ENCODE measurements at regions not wholly inside any gene's neighbourhood (a gene's known extent, or its start where the extent isn't known, plus 50 kb on each side); places are given as distances from the start of the nearest gene placed in this dataset.

DNA sequence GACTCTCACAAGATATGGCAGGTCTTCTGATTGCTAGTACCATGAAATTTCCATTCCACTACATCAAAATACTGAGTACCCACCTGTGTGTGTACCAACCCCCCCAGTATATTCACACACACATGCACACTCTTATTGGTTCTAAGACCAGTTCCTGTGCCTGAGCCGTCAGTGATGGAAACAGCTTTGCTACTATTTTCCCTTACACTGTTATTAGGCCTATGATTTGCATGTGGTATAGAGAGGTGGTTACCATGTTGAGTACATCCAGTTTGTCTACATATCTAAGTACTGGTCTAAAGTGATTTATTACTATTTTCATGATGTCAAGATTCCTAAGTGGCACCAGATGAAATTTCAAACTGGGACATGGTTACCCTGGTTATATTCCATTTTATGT, 459.9 kb downstream of the BCKDHB start:
- no peaks in the 10 kb centered on the region for H3K4me1 ChIP-seq
- no peaks in the 10 kb centered on the region for H3K27me3 ChIP-seq
- TF ChIP-seq, protein P1, sequence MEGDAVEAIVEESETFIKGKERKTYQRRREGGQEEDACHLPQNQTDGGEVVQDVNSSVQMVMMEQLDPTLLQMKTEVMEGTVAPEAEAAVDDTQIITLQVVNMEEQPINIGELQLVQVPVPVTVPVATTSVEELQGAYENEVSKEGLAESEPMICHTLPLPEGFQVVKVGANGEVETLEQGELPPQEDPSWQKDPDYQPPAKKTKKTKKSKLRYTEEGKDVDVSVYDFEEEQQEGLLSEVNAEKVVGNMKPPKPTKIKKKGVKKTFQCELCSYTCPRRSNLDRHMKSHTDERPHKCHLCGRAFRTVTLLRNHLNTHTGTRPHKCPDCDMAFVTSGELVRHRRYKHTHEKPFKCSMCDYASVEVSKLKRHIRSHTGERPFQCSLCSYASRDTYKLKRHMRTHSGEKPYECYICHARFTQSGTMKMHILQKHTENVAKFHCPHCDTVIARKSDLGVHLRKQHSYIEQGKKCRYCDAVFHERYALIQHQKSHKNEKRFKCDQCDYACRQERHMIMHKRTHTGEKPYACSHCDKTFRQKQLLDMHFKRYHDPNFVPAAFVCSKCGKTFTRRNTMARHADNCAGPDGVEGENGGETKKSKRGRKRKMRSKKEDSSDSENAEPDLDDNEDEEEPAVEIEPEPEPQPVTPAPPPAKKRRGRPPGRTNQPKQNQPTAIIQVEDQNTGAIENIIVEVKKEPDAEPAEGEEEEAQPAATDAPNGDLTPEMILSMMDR (IDR thresholded peaks at IDR 0.05) = no peak
- no peaks in the 10 kb centered on the region for H3K36me3 ChIP-seq
- intact Hi-C loops (cut with DNase I) = no loop called here
- DNase-seq (no peak), ATAC-seq (no peak)
- H3K9me3 ChIP-seq = no peaks in the 10 kb centered on the region
- no peak overlapping the region for H3K4me3 ChIP-seq
- no peak overlapping the region for H3K27ac ChIP-seq

GRCh38 chr6:80553071-80553740, 446.7 kb downstream of the BCKDHB start:
- H3K36me3 ChIP-seq = no peaks in the 10 kb centered on the region
- no peak overlapping the region for H3K27ac ChIP-seq
- no peak for DNase-seq
- ATAC-seq = no peak
- TF ChIP-seq, protein P1 (IDR thresholded peaks at IDR 0.05) = no peak
- intact Hi-C loops (cut with DNase I) = no loop called here
- H3K27me3 ChIP-seq = no peaks in the 10 kb centered on the region
- H3K4me3 ChIP-seq = no peak overlapping the region
- H3K4me1 ChIP-seq = no peaks in the 10 kb centered on the region
- H3K9me3 ChIP-seq = no peaks in the 10 kb centered on the region

DNA sequence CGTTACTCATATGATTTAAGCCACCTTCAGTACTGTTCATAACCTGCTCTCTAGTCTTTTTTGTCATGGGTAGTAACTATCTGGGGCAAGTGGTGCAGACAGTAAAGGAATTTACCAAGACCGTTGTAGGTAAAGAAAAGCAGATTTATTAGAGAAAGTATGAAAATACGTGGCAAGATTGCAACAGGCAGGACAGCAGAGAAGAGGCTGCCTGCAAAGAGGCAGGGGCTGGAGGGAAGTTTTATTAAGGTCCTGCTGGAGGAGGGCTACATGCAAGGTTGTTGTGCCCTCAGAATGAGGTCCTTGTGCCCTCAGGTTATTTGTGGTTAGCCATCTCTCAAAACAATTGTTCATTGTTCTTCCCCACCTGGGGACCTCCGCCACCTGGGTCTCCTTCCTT, 444.3 kb downstream of the BCKDHB start:
- Histone ChIP-seq H3K4me3 (no peak overlapping the region), H3K9me3 (no peaks in the 10 kb centered on the region), H3K27ac (no peak overlapping the region), H3K4me1 (no peaks in the 10 kb centered on the region), H3K36me3 (no peaks in the 10 kb centered on the region), H3K27me3 (no peaks in the 10 kb centered on the region)
- DNase-seq = no peak
- TF ChIP-seq, protein P1 (IDR thresholded peaks at IDR 0.05) = no peak
- intact Hi-C loops (cut with DNase I) = no loop called here
- no peak for ATAC-seq

GRCh38 chr6:80550281-80550680, 443.8 kb downstream of the BCKDHB start:
- no peak overlapping the region for H3K4me3 ChIP-seq
- intact Hi-C loops (cut with DNase I) = no loop called here
- DNase-seq = no peak
- no peaks in the 10 kb centered on the region for H3K4me1 ChIP-seq
- no peak for ATAC-seq
- no peaks in the 10 kb centered on the region for H3K9me3 ChIP-seq
- H3K27ac ChIP-seq = no peak overlapping the region
- no peaks in the 10 kb centered on the region for H3K36me3 ChIP-seq
- TF ChIP-seq, protein P1 (IDR thresholded peaks at IDR 0.05) = no peak
- no peaks in the 10 kb centered on the region for H3K27me3 ChIP-seq

DNA sequence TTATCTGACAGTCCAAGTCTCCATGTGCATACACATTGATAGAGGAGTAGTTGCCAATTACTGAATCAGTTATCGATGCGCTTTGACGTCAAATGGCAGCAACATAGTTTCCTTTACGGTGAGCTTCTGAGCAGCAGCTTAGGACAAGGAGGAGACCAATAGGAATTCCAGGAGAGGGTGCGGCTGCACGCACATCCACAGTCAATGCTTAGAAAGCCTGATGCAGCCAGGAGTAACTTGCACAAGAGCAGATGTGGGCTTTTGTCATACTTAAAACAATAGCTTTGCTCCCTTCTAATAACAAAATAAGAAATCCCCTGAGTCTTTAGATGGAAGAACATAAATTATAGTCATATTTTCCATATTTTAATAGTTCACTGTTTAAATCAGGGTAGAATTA, 442.1 kb downstream of the BCKDHB start:
- Histone ChIP-seq H3K27me3 (no peaks in the 10 kb centered on the region), H3K36me3 (no peaks in the 10 kb centered on the region), H3K27ac (no peak overlapping the region), H3K4me3 (no peak overlapping the region), H3K4me1 (no peaks in the 10 kb centered on the region), H3K9me3 (no peaks in the 10 kb centered on the region)
- intact Hi-C loops (cut with DNase I) = no loop called here
- no peak for DNase-seq
- no peak for ATAC-seq
- TF ChIP-seq, protein P1 (IDR thresholded peaks at IDR 0.05) = no peak

GRCh38 chr6:80547827-80548226, 441.4 kb downstream of the BCKDHB start:
- TF ChIP-seq, protein P1 (IDR thresholded peaks at IDR 0.05) = no peak
- DNase-seq = no peak
- intact Hi-C loops (cut with DNase I) = no loop called here
- no peaks in the 10 kb centered on the region for H3K4me1 ChIP-seq
- H3K9me3 ChIP-seq = no peaks in the 10 kb centered on the region
- no peak for ATAC-seq
- H3K4me3 ChIP-seq = no peak overlapping the region
- no peaks in the 10 kb centered on the region for H3K36me3 ChIP-seq
- H3K27me3 ChIP-seq = no peaks in the 10 kb centered on the region
- no peak overlapping the region for H3K27ac ChIP-seq

All from upper lobe of right lung (tissue), 1 donor.